ENCODE measurements at regions not wholly inside any gene's neighbourhood (a gene's known extent, or its start where the extent isn't known, plus 50 kb on each side); places are given as distances from the start of the nearest gene placed in this dataset.
"Not testable (repeated sequence)": the region's sequence is repeated elsewhere in the genome, so short reads cannot be mapped to it uniquely, and the experiment has no call there.

GRCh38 chr12:75644472-75645072 lies 133.2 kb upstream of the KRR1 start:
- DNase-seq (ENCODE audit: insufficient read length, low spot score, missing footprints), result no peak
- TF ChIP-seq CTCF (IDR thresholded peaks at IDR 0.05; ENCODE audit: extremely low read depth, low read depth, low read length), result no peak
- no peaks in the 10 kb centered on the region for H3K27me3 ChIP-seq (ENCODE audit: insufficient read depth, low read length)

GRCh38 chr12:75643119-75643518 lies 131.7 kb upstream of the KRR1 start:
- H3K27me3 ChIP-seq (ENCODE audit: insufficient read depth, low read length); DNase-seq (ENCODE audit: insufficient read length, low spot score, missing footprints); H2AFZ ChIP-seq (ENCODE audit: low read length); H3K4me3 ChIP-seq (ENCODE audit: insufficient read depth, low read length); H4K20me1 ChIP-seq (ENCODE audit: insufficient read depth, low read length); H3K36me3 ChIP-seq (ENCODE audit: insufficient read depth, low read length); H3K9me3 ChIP-seq (ENCODE audit: low read depth, low read length); H3K4me2 ChIP-seq (ENCODE audit: insufficient read depth, low read length); H3K79me2 ChIP-seq (ENCODE audit: insufficient read depth, low read length): not testable (repeated sequence)
- peaks cover 23% of the 10 kb centered on the region for H3K4me1 ChIP-seq (ENCODE audit: insufficient read depth, low read length)
- peak overlapping the region; percentile 79 for H3K27ac ChIP-seq (ENCODE audit: low read depth, low read length)

More at GRCh38 chr12:75644472-75645072, 133.2 kb upstream of the KRR1 start:
- no peaks in the 10 kb centered on the region for H3K36me3 ChIP-seq (ENCODE audit: insufficient read depth, low read length)
- H3K79me2 ChIP-seq (ENCODE audit: insufficient read depth, low read length), result no peaks in the 10 kb centered on the region
- H3K27ac ChIP-seq (ENCODE audit: low read depth, low read length), result no peak overlapping the region
- H3K4me3 ChIP-seq (ENCODE audit: insufficient read depth, low read length), result no peak overlapping the region
- H4K20me1 ChIP-seq (ENCODE audit: insufficient read depth, low read length), result no peaks in the 10 kb centered on the region
- no peak overlapping the region for H2AFZ ChIP-seq (ENCODE audit: low read length)
- peaks cover 23% of the 10 kb centered on the region for H3K4me1 ChIP-seq (ENCODE audit: insufficient read depth, low read length)
- no peaks in the 10 kb centered on the region for H3K9me3 ChIP-seq (ENCODE audit: low read depth, low read length)
- H3K4me2 ChIP-seq (ENCODE audit: insufficient read depth, low read length), result no peak overlapping the region

GRCh38 chr12:75642226-75642625 lies 130.8 kb upstream of the KRR1 start:
- Histone ChIP-seq H3K36me3 (ENCODE audit: insufficient read depth, low read length) (no peaks in the 10 kb centered on the region), H3K4me3 (ENCODE audit: insufficient read depth, low read length) (no peak overlapping the region), H3K27me3 (ENCODE audit: insufficient read depth, low read length) (no peaks in the 10 kb centered on the region), H3K4me2 (ENCODE audit: insufficient read depth, low read length) (no peak overlapping the region), H3K9me3 (ENCODE audit: low read depth, low read length) (no peaks in the 10 kb centered on the region), H3K27ac (ENCODE audit: low read depth, low read length) (peak overlapping the region; percentile 79), H4K20me1 (ENCODE audit: insufficient read depth, low read length) (no peaks in the 10 kb centered on the region), H2AFZ (ENCODE audit: low read length) (no peak overlapping the region), H3K79me2 (ENCODE audit: insufficient read depth, low read length) (no peaks in the 10 kb centered on the region), H3K4me1 (ENCODE audit: insufficient read depth, low read length) (peaks cover 23% of the 10 kb centered on the region)
- DNase-seq (ENCODE audit: insufficient read length, low spot score, missing footprints), result no peak
- no peak for TF ChIP-seq CTCF (IDR thresholded peaks at IDR 0.05; ENCODE audit: extremely low read depth, low read depth, low read length)

- Histone ChIP-seq H3K4me2 (ENCODE audit: insufficient read depth, low read length) (peak overlapping the region; percentile 15), H3K79me2 (ENCODE audit: insufficient read depth, low read length) (no peaks in the 10 kb centered on the region), H2AFZ (ENCODE audit: low read length) (peak overlapping the region; percentile 30), H3K36me3 (ENCODE audit: insufficient read depth, low read length) (no peaks in the 10 kb centered on the region), H3K4me1 (ENCODE audit: insufficient read depth, low read length) (peaks cover 24% of the 10 kb centered on the region), H3K4me3 (ENCODE audit: insufficient read depth, low read length) (peak overlapping the region; percentile 1), H3K27ac (ENCODE audit: low read depth, low read length) (peak overlapping the region; percentile 79), H3K27me3 (ENCODE audit: insufficient read depth, low read length) (no peaks in the 10 kb centered on the region), H3K9me3 (ENCODE audit: low read depth, low read length) (no peaks in the 10 kb centered on the region), H4K20me1 (ENCODE audit: insufficient read depth, low read length) (no peaks in the 10 kb centered on the region)
- peak; percentile 76 for DNase-seq (ENCODE audit: insufficient read length, low spot score, missing footprints)
- TF ChIP-seq CTCF (IDR thresholded peaks at IDR 0.05; ENCODE audit: extremely low read depth, low read depth, low read length), result no peak
These were observed 129.8 kb upstream of the KRR1 start for GRCh38 chr12:75641031-75641780.
